HEK293T (cell line): ENCODE measurements at regions not wholly inside any gene's neighbourhood (a gene's known extent, or its start where the extent isn't known, plus 50 kb on each side); places are given as distances from the start of the nearest gene placed in this dataset.

Source experiments
- BHLHE40 ChIP-seq: fragments of 450-650 bp; IDR thresholded peaks from 2 replicates; pipeline ENCODE4 v1.6.1; 2016; ENCODE audit warnings: mild to moderate bottlenecking, moderate library complexity, borderline replicate concordance
- CTBP1 ChIP-seq: fragments of 450-650 bp; IDR thresholded peaks from 2 replicates; pipeline ENCODE4 v1.6.1; 2016; ENCODE audit warnings: borderline replicate concordance
- ELF4 ChIP-seq: fragments of 450-650 bp; IDR thresholded peaks from 2 replicates; pipeline ENCODE4 v1.6.1; 2017; ENCODE audit warnings: antibody characterized with exemption
- FOXK2 ChIP-seq: fragments of 450-650 bp; IDR thresholded peaks from 2 replicates; pipeline ENCODE4 v1.6.1; 2016; ENCODE audit warnings: mild to moderate bottlenecking
- FOXM1 ChIP-seq: fragments of 450-650 bp; IDR thresholded peaks from 2 replicates; pipeline ENCODE4 v1.6.1; 2017; ENCODE audit warnings: mild to moderate bottlenecking, borderline replicate concordance
- HDGF ChIP-seq: fragments of 450-650 bp; IDR thresholded peaks from 2 replicates; pipeline ENCODE4 v1.6.1; 2017; ENCODE audit warnings: antibody characterized with exemption, borderline replicate concordance
- L3MBTL2 ChIP-seq: fragments of 450-650 bp; conservative IDR thresholded peaks from 2 replicates; pipeline ENCODE4 v1.6.1; 2016; ENCODE audit warnings: mild to moderate bottlenecking
- NFRKB ChIP-seq: fragments of 450-650 bp; IDR thresholded peaks from 2 replicates; pipeline ENCODE4 v1.6.1; 2016; ENCODE audit warnings: mild to moderate bottlenecking, moderate library complexity
- SP1 ChIP-seq: fragments of 450-650 bp; IDR thresholded peaks from 2 replicates; pipeline ENCODE4 v1.6.1; 2017
- SUZ12 ChIP-seq: fragments of 450-650 bp; IDR thresholded peaks from 2 replicates; pipeline ENCODE4 v1.6.1; 2016; ENCODE audit warnings: mild to moderate bottlenecking
- TARDBP ChIP-seq: fragments of 450-650 bp; IDR thresholded peaks from 2 replicates; pipeline ENCODE4 v1.6.1; 2016

- TF ChIP-seq ELF4, result no peak
- no peak for TF ChIP-seq SP1
- no peak for TF ChIP-seq SUZ12
- no peak for TF ChIP-seq TARDBP
- TF ChIP-seq CTBP1, result no peak
- no peak for TF ChIP-seq BHLHE40
- TF ChIP-seq FOXM1, result no peak
- TF ChIP-seq L3MBTL2, result no peak
- TF ChIP-seq FOXK2, result no peak
- no peak for TF ChIP-seq NFRKB
- no peak for TF ChIP-seq HDGF
Measured at GRCh38 chr9:108105885-108106284, 616.3 kb upstream of the KLF4 start.
